Left ventricle myocardium inferior (tissue), 1 donor: ENCODE measurements at regions not wholly inside any gene's neighbourhood (a gene's known extent, or its start where the extent isn't known, plus 50 kb on each side); places are given as distances from the start of the nearest gene placed in this dataset.

Experiments used
- DNase-seq: peaks from one replicate; pipeline ENCODE4 v3.0.0-alpha.2; 2020
- H3K27ac ChIP-seq: fragments of 200-600 bp; replicated peaks from 2 replicates; pipeline ENCODE4 v1.8.0; 2021
- H3K27me3 ChIP-seq: fragments of 200-600 bp; 2 replicates; pipeline ENCODE4 v1.8.0; 2021; ENCODE audit warnings: low read depth
- H3K36me3 ChIP-seq: fragments of 200-600 bp; 2 replicates; pipeline ENCODE4 v1.8.0; 2021
- H3K4me1 ChIP-seq: fragments of 200-600 bp; 2 replicates; pipeline ENCODE4 v1.8.0; 2021
- H3K4me3 ChIP-seq: fragments of 200-600 bp; 2 replicates; pipeline ENCODE4 v1.8.0; 2021; ENCODE audit warnings: mild to moderate bottlenecking, moderate library complexity
- H3K9me3 ChIP-seq: fragments of 200-600 bp; replicated peaks from 2 replicates; pipeline ENCODE4 v1.8.0; 2021
- intact Hi-C: fragments of 100-400 bp; cut with micrococcal nuclease; formaldehyde crosslinking; loops from one replicate; pipeline ENCODE4 v1.11.0; 2022
- TF ChIP-seq, protein P1 (sequence below): fragments of 200-600 bp; IDR thresholded peaks from 2 replicates; pipeline ENCODE4 v1.8.0; 2021; ENCODE audit warnings: antibody characterized with exemption, mild to moderate bottlenecking, borderline replicate concordance
- donor health status: DM: no; HTN: yes; CAD: no; lungs with severe emphysema.

DNA sequence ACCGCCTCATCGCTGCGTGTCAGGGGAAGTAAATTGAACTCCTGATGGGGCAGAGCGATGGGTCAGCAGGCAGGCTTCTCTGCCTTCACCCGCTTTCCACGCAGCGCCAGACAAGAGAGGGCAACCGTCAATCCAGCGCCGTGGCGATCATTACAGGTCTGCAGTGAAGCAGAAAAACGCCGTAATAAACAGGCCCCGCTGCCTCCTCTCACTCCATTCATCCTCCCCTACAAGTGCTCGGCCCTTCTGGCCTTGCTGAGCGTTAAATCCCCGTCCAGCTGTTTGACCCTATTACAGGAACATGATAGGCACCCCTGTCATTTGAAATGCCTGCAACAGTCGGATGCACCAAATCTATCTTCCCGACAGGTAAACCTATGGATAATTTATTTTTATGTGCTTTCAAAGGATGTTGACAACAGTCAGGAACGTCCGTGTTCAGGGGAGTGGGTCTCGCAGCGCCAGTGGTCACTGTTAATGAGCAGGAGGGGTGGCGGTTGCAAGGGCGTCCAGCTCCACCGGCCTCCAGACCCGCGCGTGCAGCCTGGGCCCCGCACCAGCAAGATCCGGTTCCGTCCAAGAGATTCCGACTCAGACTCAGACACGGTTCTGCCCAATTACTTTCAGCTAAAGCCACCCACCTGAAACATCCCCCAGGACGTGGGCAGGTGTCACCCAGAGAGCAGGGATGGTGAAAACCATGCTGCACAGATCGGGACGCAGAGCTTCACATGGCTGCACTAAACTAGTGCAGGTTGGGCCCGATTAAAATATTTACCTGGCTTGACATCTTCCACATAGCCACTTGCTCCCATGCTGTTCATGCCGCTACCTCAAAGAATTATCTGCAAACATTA is 508.0 kb upstream of the MGMT start:
- no peaks in the 10 kb centered on the region for H3K36me3 ChIP-seq
- H3K4me1 ChIP-seq, result no peaks in the 10 kb centered on the region
- TF ChIP-seq, protein P1, sequence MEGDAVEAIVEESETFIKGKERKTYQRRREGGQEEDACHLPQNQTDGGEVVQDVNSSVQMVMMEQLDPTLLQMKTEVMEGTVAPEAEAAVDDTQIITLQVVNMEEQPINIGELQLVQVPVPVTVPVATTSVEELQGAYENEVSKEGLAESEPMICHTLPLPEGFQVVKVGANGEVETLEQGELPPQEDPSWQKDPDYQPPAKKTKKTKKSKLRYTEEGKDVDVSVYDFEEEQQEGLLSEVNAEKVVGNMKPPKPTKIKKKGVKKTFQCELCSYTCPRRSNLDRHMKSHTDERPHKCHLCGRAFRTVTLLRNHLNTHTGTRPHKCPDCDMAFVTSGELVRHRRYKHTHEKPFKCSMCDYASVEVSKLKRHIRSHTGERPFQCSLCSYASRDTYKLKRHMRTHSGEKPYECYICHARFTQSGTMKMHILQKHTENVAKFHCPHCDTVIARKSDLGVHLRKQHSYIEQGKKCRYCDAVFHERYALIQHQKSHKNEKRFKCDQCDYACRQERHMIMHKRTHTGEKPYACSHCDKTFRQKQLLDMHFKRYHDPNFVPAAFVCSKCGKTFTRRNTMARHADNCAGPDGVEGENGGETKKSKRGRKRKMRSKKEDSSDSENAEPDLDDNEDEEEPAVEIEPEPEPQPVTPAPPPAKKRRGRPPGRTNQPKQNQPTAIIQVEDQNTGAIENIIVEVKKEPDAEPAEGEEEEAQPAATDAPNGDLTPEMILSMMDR, result no peak
- H3K4me3 ChIP-seq, result no peak overlapping the region
- H3K27me3 ChIP-seq, result peaks cover 33% of the 10 kb centered on the region
- intact Hi-C loops, result no loop called here
- H3K9me3 ChIP-seq, result no peaks in the 10 kb centered on the region
- H3K27ac ChIP-seq, result no peak overlapping the region
- no peak for DNase-seq

GRCh38 chr10:128959746-128960145 is 507.3 kb upstream of the MGMT start:
- Histone ChIP-seq H3K9me3 (no peaks in the 10 kb centered on the region), H3K4me3 (no peak overlapping the region), H3K36me3 (no peaks in the 10 kb centered on the region), H3K27me3 (peaks cover 39% of the 10 kb centered on the region), H3K4me1 (no peaks in the 10 kb centered on the region), H3K27ac (no peak overlapping the region)
- TF ChIP-seq, protein P1, result no peak
- DNase-seq, result no peak
- intact Hi-C loops, result no loop called here

DNA sequence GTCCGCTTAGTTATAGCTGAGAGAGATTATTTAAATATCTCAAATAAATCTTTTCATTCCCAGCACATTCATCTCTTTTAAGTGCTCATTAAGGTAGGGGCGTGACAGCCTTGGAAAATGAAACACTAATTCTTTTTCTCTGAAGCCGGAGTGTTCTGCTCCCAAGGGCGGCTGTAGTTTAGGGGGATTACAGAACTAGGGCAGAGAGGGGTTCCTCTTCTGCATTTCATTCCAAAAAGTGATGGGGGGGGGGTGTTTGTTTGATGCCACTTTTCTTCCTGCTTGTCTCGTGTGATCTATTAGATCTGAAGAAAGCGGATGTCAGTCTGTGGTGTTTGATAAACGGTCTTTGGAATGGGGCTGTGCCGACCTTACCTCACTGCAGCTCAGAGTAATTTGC is 506.5 kb upstream of the MGMT start:
- DNase-seq, result no peak
- Histone ChIP-seq H3K36me3 (no peaks in the 10 kb centered on the region), H3K27me3 (peaks cover 42% of the 10 kb centered on the region), H3K27ac (no peak overlapping the region), H3K4me1 (no peaks in the 10 kb centered on the region), H3K4me3 (no peak overlapping the region), H3K9me3 (no peaks in the 10 kb centered on the region)
- intact Hi-C loops, result no loop called here
- TF ChIP-seq, protein P1, result no peak

DNA sequence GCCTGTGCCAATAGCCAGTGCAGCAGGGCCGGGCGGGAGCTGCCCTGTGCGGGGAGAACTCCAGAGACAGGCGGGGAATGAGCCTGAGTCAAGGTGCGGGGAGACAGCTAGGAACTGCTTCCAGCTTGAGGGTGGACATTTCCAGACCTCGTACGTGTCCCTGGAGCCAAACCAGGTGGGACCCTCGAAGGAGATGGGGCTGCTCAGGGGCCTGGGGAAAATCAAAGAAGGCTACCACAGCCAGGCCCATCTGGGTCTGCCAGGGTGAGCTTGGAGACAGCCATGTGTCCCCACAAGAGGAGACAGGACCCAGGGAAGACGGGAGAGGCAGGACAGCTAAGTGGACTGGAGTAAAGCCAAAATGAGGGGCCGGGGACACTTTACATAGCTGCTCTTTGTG is 504.9 kb upstream of the MGMT start:
- H3K4me3 ChIP-seq, result no peak overlapping the region
- TF ChIP-seq, protein P1, result no peak
- H3K27ac ChIP-seq, result no peak overlapping the region
- H3K9me3 ChIP-seq, result no peaks in the 10 kb centered on the region
- peaks cover 52% of the 10 kb centered on the region for H3K27me3 ChIP-seq
- no peak for DNase-seq
- intact Hi-C loops, result no loop called here
- no peaks in the 10 kb centered on the region for H3K36me3 ChIP-seq
- H3K4me1 ChIP-seq, result no peaks in the 10 kb centered on the region

GRCh38 chr10:128963211-128964099 is 503.6 kb upstream of the MGMT start:
- intact Hi-C loops, result no loop called here
- Histone ChIP-seq H3K27me3 (peaks cover 59% of the 10 kb centered on the region), H3K36me3 (no peaks in the 10 kb centered on the region), H3K27ac (no peak overlapping the region), H3K4me1 (no peaks in the 10 kb centered on the region), H3K4me3 (no peak overlapping the region), H3K9me3 (no peaks in the 10 kb centered on the region)
- TF ChIP-seq, protein P1, result no peak
- DNase-seq, result no peak
